ENCODE measurements at regions not wholly inside any gene's neighbourhood (a gene's known extent, or its start where the extent isn't known, plus 50 kb on each side); places are given as distances from the start of the nearest gene placed in this dataset.
A peak's percentile ranks its signal among the peaks of the same experiment; 100 is the strongest.

- Histone ChIP-seq H3K27me3 (ENCODE audit: control insufficient read depth, insufficient read depth, low read length) (no peaks in the 10 kb centered on the region; the same call in none of the 2 replicates), H3K36me3 (ENCODE audit: control insufficient read depth, insufficient read depth, low read length) (no peaks in the 10 kb centered on the region), H3K4me3 (ENCODE audit: low read depth, low read length) (no peak overlapping the region)
- CTCF ChIA-PET, result interaction anchor here (0.7 to 7.4 kb wide), 17 partner anchors 9 to 569 kb away, joined by 3 to 65 read pairs (median 4); no protein-coding TSS in a partner anchor
- TF ChIP-seq CTCF (IDR thresholded peaks at IDR 0.05; ENCODE audit: insufficient read depth, low read depth, low read length), result peak; percentile 73
- no peak for DNase-seq (ENCODE audit: low read depth)
- POLR2A ChIA-PET, result no interaction called here
Observed at GRCh38 chr7:106166651-106167342, 54.7 kb upstream of the SYPL1 start.

- no peak for DNase-seq (ENCODE audit: low read depth)
- H3K27me3 ChIP-seq (ENCODE audit: control insufficient read depth, insufficient read depth, low read length), result no peaks in the 10 kb centered on the region; the same call in none of the 2 replicates
- ChIA-PET CTCF (interaction anchor here (0.6 to 7.4 kb wide), 9 partner anchors 11 to 489 kb away, joined by 3 to 65 read pairs (median 3); no protein-coding TSS in a partner anchor), POLR2A (no interaction called here)
- TF ChIP-seq CTCF (IDR thresholded peaks at IDR 0.05; ENCODE audit: insufficient read depth, low read depth, low read length), result no peak
- no peaks in the 10 kb centered on the region for H3K36me3 ChIP-seq (ENCODE audit: control insufficient read depth, insufficient read depth, low read length)
- H3K4me3 ChIP-seq (ENCODE audit: low read depth, low read length), result no peak overlapping the region
Observed at GRCh38 chr7:106165337-106165736, 53.2 kb upstream of the SYPL1 start.

GRCh38 chr7:106163257-106163656 lies 51.1 kb upstream of the SYPL1 start:
- no peak for DNase-seq (ENCODE audit: low read depth)
- CTCF ChIA-PET, result interaction anchor here (1.0 to 7.4 kb wide), 3 partner anchors 9 to 113 kb away, joined by 6 to 65 read pairs (median 18); no protein-coding TSS in a partner anchor
- H3K36me3 ChIP-seq (ENCODE audit: control insufficient read depth, insufficient read depth, low read length), result no peaks in the 10 kb centered on the region
- no peak overlapping the region for H3K4me3 ChIP-seq (ENCODE audit: low read depth, low read length)
- no peak for TF ChIP-seq CTCF (IDR thresholded peaks at IDR 0.05; ENCODE audit: insufficient read depth, low read depth, low read length)
- POLR2A ChIA-PET, result interaction anchor here (0.6 kb wide), 1 partner anchor 98 kb away, joined by 3 read pairs; no protein-coding TSS in a partner anchor
- no peaks in the 10 kb centered on the region for H3K27me3 ChIP-seq (ENCODE audit: control insufficient read depth, insufficient read depth, low read length)
